HepG2 (cell line): ENCODE measurements at regions not wholly inside any gene's neighbourhood (a gene's known extent, or its start where the extent isn't known, plus 50 kb on each side); places are given as distances from the start of the nearest gene placed in this dataset.

Experiments
- ATAC-seq: fragments of 200-7000 bp; cut with Tn5 transposase; 3 replicates; pipeline ENCODE4 v1.9.1; 2020; ENCODE audit warnings: mild to moderate bottlenecking, moderate library complexity
- BruUV-seq: library from RNA; stranded (reverse); fragments of 400-500 nt; replicated peaks from 2 replicates; lab custom pipeline; 2021; lab: Mats Ljungman, UMichigan
- CTCF ChIA-PET: fragments of 300-600 bp; formaldehyde crosslinking; extraction: SDS; loops from one replicate; lab custom pipeline; 2021; ENCODE audit warnings: low total read pairs, inconsistent platforms, low intra/inter-chr PET ratio; lab: Yijun Ruan, JAX
- POLR2A ChIA-PET: fragments of 350-600 bp; sonication (Branson Sonifier 250); formaldehyde crosslinking; loops from one replicate; lab custom pipeline; 2020; ENCODE audit warnings: antibody characterized with exemption, inconsistent platforms; lab: Yijun Ruan, JAX
- DNase-seq: peaks from one replicate; pipeline ENCODE4 v3.0.0-alpha.2; 2015; ENCODE audit warnings: low spot score
- FAIRE-seq: peaks from 3 replicates; lab custom pipeline; 2011; peaks lifted over from hg19 to GRCh38; lab: Jason Lieb, UNC
- H2AFZ ChIP-seq: one replicate; pipeline ENCODE4 v1.6.1; 2011; ENCODE audit warnings: low read length, inconsistent platforms
- H3K27ac ChIP-seq: fragments of 300-600 bp; 3 replicates; pipeline ENCODE4 v1.8.0; 2011; ENCODE audit warnings: mixed run types, mild to moderate bottlenecking, mixed read lengths, low read length, inconsistent platforms; ENCODE audit not compliant: insufficient read depth; ENCODE audit errors: extremely low read length
- H3K27me3 ChIP-seq, 2 experiments: fragments of 200-600 bp in 1 of 2; 2 replicates in 1 of 2; 3 replicates in 1 of 2; pipeline versions ENCODE4 v1.6.0 to v1.8.0; 2011; ENCODE audit warnings: low read length in 2 of 2, mild to moderate bottlenecking in 2 of 2, moderate library complexity in 2 of 2, inconsistent platforms in 1 of 2; ENCODE audit not compliant: insufficient read depth in 2 of 2, control insufficient read depth in 1 of 2
- H3K36me3 ChIP-seq, 2 experiments: fragments of 200-600 bp in 1 of 2; replicated peaks in 1 of 2; 2 replicates in 1 of 2; 3 replicates in 1 of 2; pipeline versions ENCODE4 v1.5.1 to v1.8.0; 2011; ENCODE audit warnings: low read length in 2 of 2, inconsistent platforms in 1 of 2; ENCODE audit not compliant: insufficient read depth in 2 of 2, control insufficient read depth in 1 of 2
- H3K4me1 ChIP-seq: 2 replicates; pipeline ENCODE4 v1.5.1; 2012; ENCODE audit warnings: low read length, inconsistent platforms; ENCODE audit not compliant: insufficient read depth
- H3K4me2 ChIP-seq: 2 replicates; pipeline ENCODE4 v1.6.0; 2011; ENCODE audit warnings: low read depth, low read length, inconsistent platforms
- H3K4me3 ChIP-seq, 3 experiments: fragments of 200-600 bp in 1 of 3; sonication (generic), shearing (Covaris generic) in 1 of 3; replicated peaks in 1 of 3; 2 replicates each; pipeline ENCODE4 v1.5.1; 2011 to 2016; ENCODE audit warnings: low read length in 3 of 3, inconsistent platforms in 2 of 3, low read depth in 2 of 3, mild to moderate bottlenecking in 2 of 3, control low read depth in 1 of 3, mixed read lengths in 1 of 3; ENCODE audit not compliant: insufficient read depth in 1 of 3
- H3K79me2 ChIP-seq: one replicate; pipeline ENCODE4 v1.6.1; 2011; ENCODE audit warnings: low read length, inconsistent platforms; ENCODE audit not compliant: insufficient read depth
- H3K9ac ChIP-seq: 2 replicates; pipeline ENCODE4 v1.6.0; 2011; ENCODE audit warnings: mild to moderate bottlenecking, low read depth, low read length, inconsistent platforms; ENCODE audit not compliant: insufficient read depth
- H3K9me3 ChIP-seq: 2 replicates; pipeline ENCODE4 v1.5.1; 2012; ENCODE audit warnings: mild to moderate bottlenecking, low read length
- H4K20me1 ChIP-seq: 2 replicates; pipeline ENCODE4 v1.6.0; 2011; ENCODE audit warnings: inconsistent platforms, mild to moderate bottlenecking, low read length, moderate library complexity; ENCODE audit not compliant: insufficient read depth
- GLI4 ChIP-seq: sonication (generic); formaldehyde crosslinking; IDR thresholded peaks from 2 replicates; pipeline ENCODE4 v1.5.1; 2020; ENCODE audit warnings: missing genetic modification reagents, mild to moderate bottlenecking, moderate library complexity, borderline replicate concordance
- IKZF4 ChIP-seq: sonication (generic); formaldehyde crosslinking; IDR thresholded peaks from 2 replicates; pipeline ENCODE4 v1.5.1; 2020; ENCODE audit warnings: borderline replicate concordance, mild to moderate bottlenecking, low read depth, missing genetic modification reagents; ENCODE audit errors: not compliant biosample characterization
- ISL2 ChIP-seq: sonication (generic); formaldehyde crosslinking; IDR thresholded peaks from 2 replicates; pipeline ENCODE4 v1.5.0; 2020; ENCODE audit warnings: missing genetic modification reagents
- KAT2B ChIP-seq: fragments of 150-350 bp; IDR thresholded peaks from 2 replicates; pipeline ENCODE4 v1.6.1; 2014; ENCODE audit warnings: low read depth, low read length, borderline replicate concordance
- PAF1 ChIP-seq: IDR thresholded peaks from 2 replicates; pipeline ENCODE4 v1.6.1; 2016; ENCODE audit warnings: missing genetic modification reagents, missing compliant biosample characterization
- ZBTB20 ChIP-seq: sonication (generic); formaldehyde crosslinking; IDR thresholded peaks from 2 replicates; pipeline ENCODE4 v1.8.1; 2023; ENCODE audit warnings: missing genetic modification reagents, low read depth, mild to moderate bottlenecking, borderline replicate concordance
- ZBTB8A ChIP-seq: sonication (generic); formaldehyde crosslinking; IDR thresholded peaks from 2 replicates; pipeline ENCODE4 v1.4.0; 2020; ENCODE audit warnings: mild to moderate bottlenecking, low read depth, missing genetic modification reagents, borderline replicate concordance
- ZC3H4 ChIP-seq: sonication (generic); formaldehyde crosslinking; IDR thresholded peaks from 2 replicates; pipeline ENCODE4 v1.4.0; 2020; ENCODE audit warnings: missing genetic modification reagents, borderline replicate concordance
- ZNF138 ChIP-seq: sonication (generic); formaldehyde crosslinking; IDR thresholded peaks from 2 replicates; pipeline ENCODE4 v1.5.0; 2020; ENCODE audit warnings: mild to moderate bottlenecking, low read depth, missing genetic modification reagents
- ZNF543 ChIP-seq: sonication (generic); formaldehyde crosslinking; IDR thresholded peaks from 2 replicates; pipeline ENCODE4 v1.4.0; 2020; ENCODE audit warnings: mild to moderate bottlenecking, missing genetic modification reagents
- ZNF574 ChIP-seq: sonication (generic); formaldehyde crosslinking; IDR thresholded peaks from 2 replicates; pipeline ENCODE4 v1.4.0; 2020; ENCODE audit warnings: missing genetic modification reagents
- ZNF7 ChIP-seq: IDR thresholded peaks from 2 replicates; pipeline ENCODE4 v1.6.1; 2016; ENCODE audit warnings: missing biosample characterization, missing genetic modification reagents
- WGBS: methylation state at CpG from one replicate; pipeline ENCODE4 v1.1.6; 2017; ENCODE audit warnings: low lambda C conversion rate; 5-methylcytosine and 5-hydroxymethylcytosine counted together
- in situ Hi-C: cut with HindIII; loops from 2 replicates; pipeline ENCODE4 v1.10.0; 2017; ENCODE audit warnings: low pct_unique_long_range_greater_than_20kb; ENCODE audit not compliant: extremely low pct_ligation_motif_present
- intact Hi-C: fragments of 100-400 bp; cut with micrococcal nuclease; formaldehyde crosslinking; loops from one replicate; pipeline ENCODE4 v1.10.0; 2022; ENCODE audit not compliant: unreplicated experiment

GRCh38 chr20:12956303-12956702 lies 52.5 kb upstream of the SPTLC3 start:
- no TSS peak for BruUV-seq
- no peak overlapping the region for H3K4me2 ChIP-seq
- no peak overlapping the region for H3K4me3 ChIP-seq
- in situ Hi-C loops: loop anchor here (25.0 kb wide), 1 partner anchor 331 kb away; no protein-coding TSS in a partner anchor
- CTCF ChIA-PET: no interaction called here
- no peaks in the 10 kb centered on the region for H3K9me3 ChIP-seq
- no peak overlapping the region for H3K9ac ChIP-seq
- H3K4me1 ChIP-seq: no peaks in the 10 kb centered on the region
- no peaks in the 10 kb centered on the region for H3K79me2 ChIP-seq
- no peak overlapping the region for H3K27ac ChIP-seq
- no peak for DNase-seq
- POLR2A ChIA-PET: no interaction called here
- no peak overlapping the region for H2AFZ ChIP-seq
- H4K20me1 ChIP-seq: no peaks in the 10 kb centered on the region
- no peak for TF ChIP-seq KAT2B
- TF ChIP-seq GLI4: no peak
- TF ChIP-seq ISL2 (CRISPR knock-in tag): no peak
- TF ChIP-seq ZBTB20 (CRISPR knock-in tag): no peak
- no peak for TF ChIP-seq ZBTB8A (CRISPR knock-in tag)
- no peak for TF ChIP-seq IKZF4 (CRISPR knock-in tag)
- no peak for TF ChIP-seq ZNF138 (CRISPR knock-in tag)
- no peak for TF ChIP-seq PAF1 (CRISPR knock-in tag)
- TF ChIP-seq ZNF543 (CRISPR knock-in tag): no peak
- TF ChIP-seq ZC3H4 (CRISPR knock-in tag): no peak
- TF ChIP-seq, all 625 proteins: peak for 0
- ATAC-seq (no peak), FAIRE-seq (no peak)
- Histone ChIP-seq H3K27me3 (no peaks in the 10 kb centered on the region), H3K36me3 (no peaks in the 10 kb centered on the region)
- intact Hi-C loops: no loop called here

- Histone ChIP-seq H4K20me1 (no peaks in the 10 kb centered on the region), H3K27ac (no peak overlapping the region), H3K27me3 (no peaks in the 10 kb centered on the region), H3K9ac (no peak overlapping the region), H3K4me2 (no peak overlapping the region), H3K9me3 (no peaks in the 10 kb centered on the region), H3K79me2 (no peaks in the 10 kb centered on the region), H3K4me3 (no peak overlapping the region), H3K36me3 (no peaks in the 10 kb centered on the region), H2AFZ (no peak overlapping the region), H3K4me1 (no peaks in the 10 kb centered on the region)
- 12% methylated on average over 2 of the region's 2 CpGs for WGBS
- no TSS peak for BruUV-seq
- FAIRE-seq (no peak), ATAC-seq (no peak), DNase-seq (no peak)
- intact Hi-C loops: no loop called here
- ChIA-PET POLR2A (no interaction called here), CTCF (no interaction called here)
- in situ Hi-C loops: loop anchor here (25.0 kb wide), 1 partner anchor 329 kb away; no protein-coding TSS in a partner anchor
- TF ChIP-seq ZNF574 (CRISPR knock-in tag) (no peak), ZNF7 (CRISPR knock-in tag) (no peak)
Observed at GRCh38 chr20:12957968-12958367, 50.8 kb upstream of the SPTLC3 start.
